Right cardiac atrium (tissue), 5 donors: ENCODE measurements at regions not wholly inside any gene's neighbourhood (a gene's known extent, or its start where the extent isn't known, plus 50 kb on each side); places are given as distances from the start of the nearest gene placed in this dataset.

ENCODE experiments used
- ATAC-seq, 2 donors: fragments of 200-7000 bp; cut with Tn5 transposase; one replicate each; pipeline versions ENCODE4 v1.8.0 to v1.9.1; 2020; ENCODE audit warnings: moderate library complexity in 2 of 2, mild to moderate bottlenecking in 1 of 2
- DNase-seq, 3 donors: peaks; one replicate each; pipeline ENCODE4 v3.0.0-alpha.2; 2020
- H3K27ac ChIP-seq: one replicate; pipeline ENCODE4 v1.5.1; 2013; ENCODE audit warnings: mild to moderate bottlenecking, low read length, control low read depth, moderate library complexity
- H3K27me3 ChIP-seq: one replicate; pipeline ENCODE4 v1.6.1; 2013; ENCODE audit not compliant: control insufficient read depth, insufficient read depth
- H3K4me1 ChIP-seq: one replicate; pipeline ENCODE4 v1.6.1; 2013; ENCODE audit warnings: low read length; ENCODE audit not compliant: control insufficient read depth, insufficient read depth
- H3K4me3 ChIP-seq: one replicate; pipeline ENCODE4 v1.5.1; 2013; ENCODE audit warnings: low read length, control low read depth
- H3K9me3 ChIP-seq: one replicate; pipeline ENCODE4 v1.6.1; 2013; ENCODE audit warnings: low read length; ENCODE audit not compliant: control insufficient read depth
- WGBS: extraction: QIAGEN DNeasy Blood & Tissue Kit; methylation state at CpG from one replicate; pipeline ENCODE4 v1.1.7; 2013; 5-methylcytosine and 5-hydroxymethylcytosine counted together
- intact Hi-C, 4 donors: fragments of 100-400 bp; cut with DNase I; formaldehyde crosslinking; loops; one replicate each; pipeline versions ENCODE4 v1.11.0 to v1.14.0; 2022 to 2023
- donor health status: healthy with polysubstance abuse.
- donor health status: DM: no; HTN: yes; CAD: no.
- donor health status: DM: no; HTN: no; CAD: no.
- donor health status: DM: no; HTN: yes; CAD: no; lungs with severe emphysema.
- donor health status: DM: yes; HTN: yes; CAD: no.

- intact Hi-C loops = no loop called here
- Histone ChIP-seq H3K4me3 (no peak overlapping the region), H3K4me1 (peaks cover 2% of the 10 kb centered on the region), H3K27me3 (no peaks in the 10 kb centered on the region), H3K9me3 (no peaks in the 10 kb centered on the region), H3K27ac (no peak overlapping the region)
- ATAC-seq (no peak), DNase-seq (no peak)
- 83% methylated on average over 17 of the region's 17 CpGs for WGBS
These were observed 52.8 kb upstream of the IFFO2 start for GRCh38 chr1:19009126-19009881.

GRCh38 chr1:19007491-19008441, 51.3 kb upstream of the IFFO2 start:
- DNase-seq (no peak), ATAC-seq (no peak)
- no peak overlapping the region for H3K4me3 ChIP-seq

GRCh38 chr1:19006837-19007271, 50.4 kb upstream of the IFFO2 start:
- Histone ChIP-seq H3K4me1 (peaks cover 1% of the 10 kb centered on the region), H3K4me3 (no peak overlapping the region), H3K9me3 (no peaks in the 10 kb centered on the region), H3K27ac (no peak overlapping the region), H3K27me3 (no peaks in the 10 kb centered on the region)
- DNase-seq (no peak), ATAC-seq (no peak)
- intact Hi-C loops = no loop called here
- 94% methylated on average over 2 of the region's 2 CpGs for WGBS

More at GRCh38 chr1:19007491-19008441, 51.3 kb upstream of the IFFO2 start:
- Histone ChIP-seq H3K27me3 (no peaks in the 10 kb centered on the region), H3K4me1 (peaks cover 2% of the 10 kb centered on the region), H3K27ac (no peak overlapping the region), H3K9me3 (no peaks in the 10 kb centered on the region)
- WGBS = 81% methylated on average over 11 of the region's 11 CpGs
- intact Hi-C loops = no loop called here
